Ecto neural progenitor cell (in vitro differentiated cells): ENCODE measurements at regions not wholly inside any gene's neighbourhood (a gene's known extent, or its start where the extent isn't known, plus 50 kb on each side); places are given as distances from the start of the nearest gene placed in this dataset.

Experiments used
- DNase-seq: peaks from one replicate; pipeline ENCODE4 v3.0.0-alpha.2; 2018; ENCODE audit warnings: low spot score

- DNase-seq, result peak; percentile 36
Measured at GRCh38 chr1:234932511-234933430, 195.9 kb downstream of the TOMM20 start.

DNA sequence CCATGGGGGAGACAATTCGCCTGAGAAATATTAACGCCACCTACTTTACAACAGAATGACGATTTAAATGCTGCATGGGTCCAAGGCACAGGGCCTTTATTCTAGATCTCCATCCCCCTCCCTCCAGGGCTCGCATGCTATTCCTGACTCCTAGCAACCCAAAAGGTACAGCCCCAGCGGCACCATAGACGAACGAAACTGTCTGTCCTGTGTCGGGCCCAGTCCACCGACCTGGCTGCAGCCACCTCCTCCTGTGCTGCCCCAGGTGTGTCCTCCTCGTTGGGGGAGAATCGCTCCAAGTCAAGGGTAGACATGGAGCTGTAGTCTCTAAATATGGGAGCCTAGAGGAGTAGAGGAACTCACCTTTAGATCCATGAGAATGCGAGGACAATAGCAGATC is 196.5 kb downstream of the TOMM20 start:
- DNase-seq, result no peak

GRCh38 chr1:234931404-234931973 is 197.1 kb downstream of the TOMM20 start:
- DNase-seq, result peak; percentile 12

- no peak for DNase-seq
Measured at GRCh38 chr1:234929369-234929768, 199.3 kb downstream of the TOMM20 start.

DNA sequence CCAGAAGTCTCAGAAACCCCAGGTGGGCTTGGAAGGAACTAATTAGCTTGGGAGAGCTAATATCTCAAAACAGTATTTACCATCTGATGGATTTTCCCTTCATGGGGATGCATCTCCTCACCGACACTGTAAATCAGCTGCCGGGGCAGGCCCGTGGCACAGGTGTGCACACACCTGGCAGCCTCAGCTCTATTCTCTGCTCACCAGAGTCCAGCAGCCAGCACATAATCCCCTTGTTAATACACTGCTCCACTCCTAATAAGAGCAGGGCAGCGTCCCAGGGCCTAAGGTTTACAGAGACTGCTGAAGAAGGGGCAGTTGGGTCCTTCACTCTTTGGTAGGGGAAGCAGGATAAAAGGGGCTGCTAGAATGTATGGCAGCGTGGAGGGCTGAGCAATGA is 200.0 kb downstream of the TOMM20 start:
- no peak for DNase-seq

- no peak for DNase-seq
Measured at GRCh38 chr1:234927971-234928640, 200.5 kb downstream of the TOMM20 start.

DNA sequence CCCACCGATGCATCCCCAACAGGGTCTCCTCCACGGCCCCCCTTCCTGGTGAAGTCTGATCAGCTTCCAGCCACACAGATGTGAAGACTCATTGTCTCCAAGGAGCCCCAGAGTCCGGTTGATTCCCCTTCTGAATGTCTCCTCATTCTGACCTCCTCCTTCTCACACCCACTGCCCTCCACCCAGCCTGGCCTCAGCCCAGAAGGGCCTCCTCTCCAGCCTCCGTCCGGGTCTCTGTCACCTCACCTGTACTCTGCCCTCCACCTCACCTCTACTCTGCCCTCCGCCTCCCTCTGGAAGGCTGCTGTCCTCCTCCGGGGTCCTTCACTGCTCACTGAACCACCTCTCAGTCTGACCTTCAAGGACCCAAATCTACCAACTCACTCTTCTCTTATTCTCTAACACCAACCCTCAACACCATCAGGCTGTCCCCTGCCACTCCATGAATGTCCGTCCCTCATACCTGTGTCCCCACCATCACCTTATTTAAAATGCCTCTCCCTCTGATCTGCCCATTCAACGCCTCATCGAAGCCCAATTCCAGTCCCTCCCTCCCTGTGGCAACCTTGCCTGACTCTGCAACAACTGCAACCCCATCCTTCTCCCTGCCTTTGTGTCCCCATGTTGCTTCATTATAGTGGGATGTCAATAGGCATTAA is 201.2 kb downstream of the TOMM20 start:
- DNase-seq, result peak; percentile 31

GRCh38 chr1:234926559-234927311 is 201.9 kb downstream of the TOMM20 start:
- DNase-seq, result peak; percentile 37

GRCh38 chr1:234926264-234926558 is 202.4 kb downstream of the TOMM20 start:
- peak; percentile 34 for DNase-seq

- peak; percentile 29 for DNase-seq
Measured at GRCh38 chr1:234925440-234926263, 203.0 kb downstream of the TOMM20 start.

DNA sequence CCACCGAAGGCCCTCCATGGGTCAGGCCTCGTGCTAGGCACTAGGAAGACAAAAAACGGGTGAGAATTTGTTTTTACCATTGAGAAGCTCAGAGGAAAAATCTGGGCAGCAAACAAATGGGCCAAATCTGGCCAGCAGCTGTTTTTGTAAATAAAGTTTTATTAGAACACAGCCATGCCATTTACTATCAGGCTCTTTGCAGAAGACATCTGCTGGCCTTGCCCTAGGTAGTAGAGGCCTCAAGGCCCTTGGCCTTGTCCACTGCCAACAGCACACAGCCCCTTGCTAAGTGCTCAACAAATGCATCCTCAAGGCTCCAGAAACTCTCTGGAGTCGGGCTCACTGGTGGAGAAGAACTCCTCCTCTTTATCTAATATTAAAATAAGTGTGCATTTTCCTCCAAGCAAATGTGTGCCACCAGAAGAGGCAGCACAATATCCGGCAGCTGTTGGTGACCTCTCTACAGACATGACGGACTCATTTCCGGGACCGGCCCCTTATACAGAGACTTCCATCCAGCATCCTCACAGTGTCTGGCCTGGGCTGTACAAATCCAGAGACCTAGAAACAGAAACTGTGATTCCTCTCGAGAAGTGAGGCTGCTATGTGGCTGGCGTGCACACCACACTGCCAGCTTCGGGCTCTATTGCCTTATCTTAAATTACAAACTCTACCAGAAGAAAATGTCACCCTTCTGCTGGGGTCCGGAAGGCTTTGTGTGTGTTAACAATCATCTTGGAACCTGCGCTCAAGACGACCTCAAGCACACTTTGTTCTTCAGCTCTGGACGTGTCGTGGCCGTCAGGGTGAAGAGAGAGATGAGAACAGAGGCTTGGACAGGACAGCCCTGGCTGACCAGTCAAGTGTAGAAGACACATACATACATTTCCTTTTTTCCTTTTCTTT is 203.9 kb downstream of the TOMM20 start:
- DNase-seq, result peak; percentile 34

DNA sequence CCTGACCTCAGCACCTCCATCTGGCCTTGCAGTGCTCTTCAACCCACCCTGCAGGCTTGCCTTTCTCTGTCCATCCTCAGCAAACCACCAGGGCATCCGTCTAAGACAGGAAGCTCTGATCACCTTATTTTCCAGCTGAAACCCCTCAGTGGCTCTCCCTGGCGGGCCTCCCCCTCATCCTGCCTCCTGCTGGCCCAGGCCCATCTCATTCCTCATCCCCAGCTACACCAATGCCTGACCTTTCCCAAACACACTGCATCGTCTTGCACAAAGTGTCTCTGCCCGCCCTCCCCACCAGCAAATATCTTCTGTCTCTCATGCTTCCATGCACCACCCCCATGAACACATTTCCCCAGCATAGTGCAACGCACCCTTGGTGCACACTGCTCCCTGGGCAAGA is 205.0 kb downstream of the TOMM20 start:
- DNase-seq, result peak; percentile 12

DNA sequence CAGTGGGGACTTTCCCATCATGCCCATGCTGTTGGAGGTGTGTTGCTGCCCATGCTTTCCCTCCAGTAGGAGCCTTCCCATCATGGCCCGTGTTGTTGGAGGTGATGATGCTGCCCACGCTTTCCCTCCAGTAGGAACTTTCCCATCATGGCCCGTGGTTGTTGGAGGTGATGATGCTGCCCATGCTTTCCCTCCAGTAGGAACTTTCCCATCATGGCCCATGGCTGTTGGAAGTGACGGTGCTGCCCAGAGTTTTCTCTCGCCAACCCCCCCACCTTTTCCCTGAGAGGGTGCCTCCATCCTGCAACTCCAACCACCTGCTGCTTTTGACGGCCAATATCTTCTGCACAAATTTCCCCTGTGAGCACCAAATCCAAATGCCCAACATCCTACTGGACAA is 205.7 kb downstream of the TOMM20 start:
- DNase-seq, result no peak

- DNase-seq, result no peak
Measured at GRCh38 chr1:234921266-234922062, 207.2 kb downstream of the TOMM20 start.

- DNase-seq, result no peak
Measured at GRCh38 chr1:234920843-234921140, 207.8 kb downstream of the TOMM20 start.

- no peak for DNase-seq
Measured at GRCh38 chr1:234920136-234920842, 208.3 kb downstream of the TOMM20 start.

GRCh38 chr1:234918961-234919761 is 209.5 kb downstream of the TOMM20 start:
- DNase-seq, result no peak
